GM10266 (cell line): ENCODE measurements at regions not wholly inside any gene's neighbourhood (a gene's known extent, or its start where the extent isn't known, plus 50 kb on each side); places are given as distances from the start of the nearest gene placed in this dataset.

Experiments
- DNase-seq: peaks from one replicate; pipeline ENCODE4 v3.0.0; 2012; ENCODE audit errors: extremely low spot score
- CTCF ChIP-seq: IDR thresholded peaks from 2 replicates; pipeline ENCODE4 v1.5.1; 2012; ENCODE audit warnings: mild to moderate bottlenecking, low read depth; ENCODE audit not compliant: control insufficient read depth, insufficient read depth; ENCODE audit errors: missing control alignments

GRCh38 chr6:8733879-8734278 is 298.5 kb upstream of the SLC35B3 start:
- no peak for TF ChIP-seq CTCF
- DNase-seq, result no peak

DNA sequence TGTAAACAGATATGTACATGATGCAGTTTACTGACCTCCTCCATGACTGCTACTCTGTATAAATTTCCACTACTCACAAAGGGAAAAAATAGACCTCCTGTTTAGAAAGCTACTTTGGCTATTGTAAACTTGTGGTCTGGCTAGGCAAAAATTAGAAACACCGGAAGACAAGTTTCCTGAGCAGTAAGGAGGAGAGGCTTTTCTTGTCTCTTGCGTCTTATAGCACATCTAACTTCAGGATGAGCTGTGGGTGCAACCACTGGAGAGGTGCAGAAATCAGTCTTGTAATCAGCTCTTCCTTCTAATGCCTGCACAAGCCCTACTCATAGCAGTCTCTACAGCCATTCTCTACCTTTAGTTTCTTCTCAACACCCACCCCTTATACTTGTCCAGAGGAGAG is 296.5 kb upstream of the SLC35B3 start:
- DNase-seq, result peak; percentile 6
- TF ChIP-seq CTCF, result no peak

DNA sequence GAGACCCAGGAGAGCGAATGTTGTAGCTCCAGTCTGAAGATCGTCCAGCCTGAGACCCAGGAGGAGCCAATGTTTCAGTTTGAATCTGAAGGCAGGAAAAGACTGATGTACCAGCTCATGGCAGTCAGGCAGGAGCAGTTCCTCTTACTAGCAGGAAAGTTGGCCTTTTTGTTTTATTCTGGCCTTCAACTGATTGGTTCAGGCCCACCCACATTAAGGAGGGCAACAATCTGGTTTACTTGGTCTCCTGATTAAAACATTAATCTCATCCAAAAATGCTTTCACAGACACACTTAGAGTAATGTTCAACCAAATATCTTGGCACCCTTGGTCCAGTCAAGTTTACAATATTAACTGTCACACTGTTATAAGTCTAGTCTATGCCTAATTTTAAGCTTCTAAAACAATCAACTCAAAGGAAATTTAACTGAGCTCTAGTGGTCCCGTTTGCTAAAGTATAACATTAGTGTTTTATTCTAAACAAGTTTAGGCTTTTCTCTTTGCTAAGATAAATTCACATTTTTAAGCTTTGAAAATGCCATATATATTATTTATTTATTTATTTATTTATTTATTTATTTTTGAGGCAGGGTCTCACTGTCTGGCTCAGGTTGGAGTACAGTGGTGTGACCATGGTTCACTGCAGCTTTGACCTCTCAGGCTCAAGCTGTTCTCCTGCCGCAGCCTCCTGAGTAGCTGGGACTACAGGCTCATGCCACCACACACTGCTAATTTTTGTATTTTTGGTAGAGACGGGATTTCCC is 275.5 kb upstream of the SLC35B3 start:
- no peak for DNase-seq
- no peak for TF ChIP-seq CTCF

GRCh38 chr6:8707956-8708772 is 272.8 kb upstream of the SLC35B3 start:
- peak; percentile 30 for TF ChIP-seq CTCF
- DNase-seq, result peak; percentile 9

- DNase-seq, result no peak
- no peak for TF ChIP-seq CTCF
Measured at GRCh38 chr6:8707369-8707768, 272.0 kb upstream of the SLC35B3 start.

GRCh38 chr6:8705435-8706020 is 270.2 kb upstream of the SLC35B3 start:
- DNase-seq, result no peak
- TF ChIP-seq CTCF, result no peak
